NCI-H1436 (cell line): ENCODE measurements at regions not wholly inside any gene's neighbourhood (a gene's known extent, or its start where the extent isn't known, plus 50 kb on each side); places are given as distances from the start of the nearest gene placed in this dataset.
A peak's percentile ranks its signal among the peaks of the same experiment; 100 is the strongest.
"Not testable (repeated sequence)": the region's sequence is repeated elsewhere in the genome, so short reads cannot be mapped to it uniquely, and the experiment has no call there.

Source experiments
- DNase-seq: peaks from one replicate; lab custom pipeline; 2025; lab: John Stamatoyannopoulos, UW

DNA sequence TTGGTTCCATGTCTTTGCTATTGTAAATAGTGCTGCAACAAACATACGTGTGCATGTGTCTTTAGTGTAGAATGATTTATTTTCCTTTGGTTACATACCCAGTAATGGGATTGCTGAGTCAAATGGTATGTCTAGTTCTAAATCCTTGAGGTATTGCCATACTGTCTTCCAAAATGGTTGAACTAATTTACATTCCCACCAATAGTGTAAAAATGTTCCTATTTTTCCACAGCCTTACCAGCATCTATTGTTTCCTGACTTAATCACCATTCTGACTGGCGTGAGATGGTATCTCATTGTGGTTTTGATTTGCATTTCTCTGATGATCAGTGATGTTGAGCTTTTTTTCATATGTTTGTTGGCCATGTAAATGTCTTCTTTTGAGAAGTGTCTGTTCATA is 226.6 kb downstream of the ETAA1 start:
- not testable (repeated sequence) for DNase-seq

DNA sequence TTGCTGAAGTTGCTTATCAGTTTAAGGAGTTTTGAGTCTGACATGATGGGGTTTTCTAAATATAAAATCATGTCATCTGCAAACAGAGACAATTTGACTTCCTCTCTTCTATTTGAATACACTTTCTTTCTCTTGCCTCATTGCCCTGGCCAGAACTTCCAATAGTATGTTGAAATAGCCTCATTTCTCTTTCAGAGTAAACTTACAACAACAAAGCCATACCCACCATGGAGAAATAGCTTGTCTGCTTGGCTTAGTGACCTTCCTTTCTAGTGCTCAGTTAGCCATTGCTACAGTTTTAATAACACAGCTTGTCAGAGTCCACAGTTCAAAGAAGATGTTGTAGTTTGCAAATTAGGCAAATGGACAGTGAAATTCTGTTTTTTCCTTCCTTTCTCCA is 228.0 kb downstream of the ETAA1 start:
- no peak for DNase-seq

DNA sequence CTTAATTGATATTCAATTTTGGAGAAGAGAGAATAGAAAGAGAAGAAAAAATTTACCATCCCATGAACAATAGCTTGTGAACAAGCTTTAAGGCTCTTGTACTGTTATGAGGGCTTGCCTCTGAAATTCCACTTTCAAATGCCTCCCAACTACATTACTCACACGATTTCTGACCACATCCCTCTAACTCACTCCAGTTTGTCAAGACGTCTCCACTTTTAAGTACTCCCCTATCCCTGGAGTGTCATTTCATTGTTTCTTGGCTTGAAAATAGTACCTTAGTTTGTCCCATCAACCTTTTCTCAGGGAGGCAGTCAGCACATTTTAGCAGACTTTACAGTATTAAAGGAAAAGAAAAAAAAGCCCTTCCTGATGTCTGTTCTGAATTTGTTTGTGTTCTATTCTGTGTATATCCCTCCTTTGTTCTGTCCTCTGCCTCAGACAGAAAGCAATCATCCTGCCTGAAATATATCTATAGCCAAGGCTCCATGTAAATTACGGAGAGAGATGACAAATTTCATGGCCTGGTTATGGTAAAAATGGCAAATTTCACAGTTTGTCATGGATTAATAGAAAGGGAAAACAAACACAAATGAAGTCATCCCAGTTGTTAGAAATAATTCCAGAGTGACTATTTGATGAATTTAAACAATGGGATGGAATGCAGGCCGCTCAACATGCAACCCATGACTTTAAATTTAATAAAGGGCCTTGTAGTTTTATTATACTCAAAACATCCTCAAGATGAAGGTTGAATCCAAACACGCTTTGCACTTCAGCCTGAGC is 228.8 kb downstream of the ETAA1 start:
- DNase-seq, result no peak

DNA sequence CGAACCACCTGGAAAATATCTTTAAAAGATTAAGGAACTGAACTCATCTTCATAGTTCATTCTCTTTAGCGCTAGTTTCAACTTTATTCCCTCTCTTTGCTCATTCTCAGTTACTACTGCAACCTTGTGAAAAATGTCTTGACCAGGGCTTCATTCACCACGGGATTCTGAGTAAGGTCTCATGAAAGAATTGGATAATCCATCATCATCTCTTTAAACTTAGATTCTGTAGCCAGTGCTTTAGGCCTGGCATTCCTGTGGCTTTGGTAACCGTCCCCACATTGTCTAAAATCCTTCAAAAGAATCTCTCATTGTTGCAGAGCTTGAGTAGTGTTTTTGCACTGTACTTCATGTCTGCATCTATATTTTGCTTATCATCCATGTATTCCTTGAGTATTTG is 229.5 kb downstream of the ETAA1 start:
- no peak for DNase-seq

DNA sequence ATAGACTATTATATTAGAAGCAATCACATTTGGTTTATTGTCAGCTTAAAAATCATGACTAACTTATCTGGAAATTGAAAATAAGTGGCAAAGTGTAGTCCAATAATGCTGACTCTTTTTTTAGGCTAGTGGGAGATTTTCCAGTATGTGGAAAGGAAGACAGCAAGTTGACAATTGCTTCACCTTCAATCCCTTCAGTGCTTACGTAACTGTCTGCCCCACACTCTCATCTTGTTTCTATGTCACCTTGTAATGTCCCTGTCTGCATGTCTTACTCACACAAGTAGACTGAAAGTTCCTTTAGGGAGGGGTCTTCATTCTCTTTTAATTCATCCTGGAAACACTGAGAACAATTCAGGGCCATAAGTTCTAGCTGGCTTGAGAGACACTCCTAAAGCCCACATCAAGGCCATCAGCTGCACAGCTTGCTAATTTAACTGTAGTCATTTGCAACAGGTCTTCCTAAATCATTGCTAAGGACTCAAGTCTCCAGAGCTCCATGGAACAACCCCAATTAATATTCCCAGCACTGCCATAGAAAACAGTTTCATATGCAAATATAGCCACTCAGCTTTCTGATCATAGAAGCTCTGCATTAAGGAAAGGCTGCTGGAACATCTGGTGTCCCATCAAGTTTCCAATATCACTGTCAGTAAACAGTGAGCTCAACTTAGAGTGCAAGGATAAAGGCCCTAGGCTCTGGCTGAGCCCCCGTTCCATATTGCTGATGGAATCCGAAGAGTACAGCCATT is 230.5 kb downstream of the ETAA1 start:
- DNase-seq, result no peak

DNA sequence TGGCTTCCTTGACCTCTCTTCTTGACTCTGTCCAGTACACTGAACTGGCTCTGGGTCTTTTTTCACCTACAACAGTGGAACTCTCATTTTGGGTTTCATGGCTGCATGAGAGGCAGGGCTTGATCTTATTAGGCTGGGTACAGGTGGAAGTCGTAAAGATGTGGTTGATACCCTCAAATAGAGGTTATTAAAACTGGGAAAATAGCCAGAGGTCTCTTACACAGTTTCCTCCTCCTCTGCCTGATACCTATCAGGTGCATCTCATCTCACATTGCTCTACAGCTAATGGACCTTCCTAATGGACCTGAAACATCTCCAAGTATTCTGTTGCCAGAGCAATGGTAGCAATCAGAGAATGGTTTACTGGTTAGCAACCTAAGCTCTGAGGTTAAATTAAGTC is 231.8 kb downstream of the ETAA1 start:
- no peak for DNase-seq

DNA sequence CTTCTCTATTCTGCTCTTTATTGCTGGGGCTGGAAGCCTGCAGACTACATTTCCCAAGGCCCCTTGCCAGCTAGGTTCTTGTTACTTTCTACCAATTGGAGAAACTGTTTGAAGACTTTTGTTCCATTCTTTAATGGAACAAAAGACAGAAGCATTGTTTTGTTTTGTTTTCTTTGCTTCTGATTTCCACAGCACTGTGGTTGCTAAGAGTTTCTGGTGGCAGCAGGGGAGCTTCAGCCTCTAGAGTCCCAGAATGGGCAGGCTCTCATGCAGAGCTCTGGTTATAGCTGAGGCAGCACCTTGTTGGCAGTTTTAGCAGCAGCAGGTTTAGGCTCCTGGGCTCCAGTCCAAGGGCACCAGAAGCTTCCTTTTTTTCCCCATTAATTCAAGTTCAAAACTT is 234.3 kb downstream of the ETAA1 start:
- no peak for DNase-seq

DNA sequence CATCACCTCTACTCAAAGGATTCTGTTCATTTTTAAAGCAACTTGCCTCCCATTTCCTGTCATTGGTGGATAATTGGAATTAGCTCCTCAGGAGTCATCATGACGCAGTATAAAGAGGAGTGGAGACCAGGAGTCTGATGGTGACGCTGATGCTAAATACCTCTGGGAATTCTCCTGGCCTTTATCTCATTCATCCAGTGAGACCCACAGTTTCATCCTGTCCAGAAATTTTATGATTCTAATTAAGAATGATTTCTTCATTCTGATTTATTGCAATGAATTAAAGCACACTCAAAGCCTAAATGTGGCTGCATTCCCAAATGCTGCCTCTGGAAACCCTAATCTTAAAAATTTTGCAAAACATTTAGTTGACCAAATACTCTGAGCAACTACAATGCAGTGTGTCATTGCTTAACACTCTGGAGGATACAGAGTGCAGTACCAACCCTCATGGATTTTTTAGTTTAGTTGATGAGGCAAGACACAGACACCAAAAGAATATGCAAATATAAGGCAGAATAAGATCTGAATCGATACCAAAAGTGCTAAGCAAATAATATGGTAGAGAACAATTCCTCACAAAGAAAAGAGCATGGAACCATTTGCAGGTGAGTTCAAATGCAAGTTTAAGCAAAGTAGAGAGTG is 236.2 kb downstream of the ETAA1 start:
- no peak for DNase-seq

DNA sequence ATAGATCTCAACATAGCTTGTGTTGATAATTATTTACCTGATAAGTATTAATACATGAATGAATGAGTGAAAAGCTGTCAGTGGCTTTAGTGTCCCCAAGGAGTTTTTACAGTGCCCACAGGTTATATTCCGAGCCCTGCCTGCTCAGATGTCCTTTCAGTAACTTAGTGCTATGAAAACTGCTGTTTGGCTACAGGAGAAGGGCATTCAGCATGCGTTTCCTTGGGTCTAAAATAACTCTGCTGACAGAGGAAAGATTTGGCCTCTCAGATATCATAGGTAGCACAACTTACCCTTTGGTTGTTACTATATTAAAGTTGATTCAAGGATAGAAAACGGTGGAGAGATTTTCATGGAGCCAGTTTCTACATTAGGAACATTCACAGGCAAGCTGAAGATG is 241.0 kb downstream of the ETAA1 start:
- DNase-seq, result no peak

DNA sequence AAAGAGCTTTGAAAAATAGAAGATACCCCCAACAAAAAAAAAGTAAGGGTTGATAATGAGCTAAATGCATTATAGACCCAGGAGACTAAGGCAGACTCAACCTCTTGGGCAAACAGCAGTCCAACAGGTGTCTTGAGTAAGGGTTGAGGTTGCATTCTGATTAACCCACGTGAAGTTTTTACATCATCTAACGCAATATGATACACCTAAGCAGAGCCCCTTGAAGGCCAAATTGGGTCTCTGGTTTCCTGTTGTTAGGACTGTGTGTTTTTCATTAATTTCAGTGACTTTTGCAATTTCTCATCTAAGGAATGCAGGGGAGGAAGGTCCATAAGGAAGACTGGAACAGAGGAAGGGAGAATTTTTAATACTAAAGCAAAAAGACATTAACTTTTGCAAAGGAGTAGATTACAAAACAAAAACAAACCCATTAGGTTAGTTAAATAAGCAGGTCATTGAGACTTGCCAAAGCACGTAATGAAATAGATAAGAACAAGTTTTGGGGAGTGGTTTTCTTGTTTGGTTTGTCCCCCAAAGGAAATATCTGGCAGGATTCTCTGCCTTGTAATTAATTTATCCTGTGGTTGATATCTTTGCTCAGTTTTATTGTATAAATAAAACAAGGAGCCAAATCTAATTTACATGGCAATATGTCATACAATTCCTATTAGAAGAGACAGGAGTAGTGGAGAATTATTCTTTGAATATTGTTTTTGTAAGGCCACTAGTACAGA is 244.3 kb downstream of the ETAA1 start:
- DNase-seq, result peak; percentile 2

DNA sequence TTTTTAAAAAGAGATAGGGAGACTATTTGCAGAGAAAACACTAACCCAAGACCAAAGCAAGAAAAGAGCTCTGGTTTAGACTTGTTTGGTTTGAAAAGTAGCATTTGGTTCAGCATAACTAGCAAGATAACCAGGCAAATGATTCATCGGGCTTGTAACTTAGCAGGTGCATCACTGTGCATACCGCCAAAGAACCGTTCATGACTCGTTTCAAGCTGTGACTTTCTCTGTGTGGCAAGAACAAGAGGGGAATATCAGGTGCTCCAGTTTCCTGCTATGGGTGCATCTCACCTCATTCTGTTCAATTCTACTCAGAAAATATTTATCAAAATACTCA is 244.9 kb downstream of the ETAA1 start:
- no peak for DNase-seq

DNA sequence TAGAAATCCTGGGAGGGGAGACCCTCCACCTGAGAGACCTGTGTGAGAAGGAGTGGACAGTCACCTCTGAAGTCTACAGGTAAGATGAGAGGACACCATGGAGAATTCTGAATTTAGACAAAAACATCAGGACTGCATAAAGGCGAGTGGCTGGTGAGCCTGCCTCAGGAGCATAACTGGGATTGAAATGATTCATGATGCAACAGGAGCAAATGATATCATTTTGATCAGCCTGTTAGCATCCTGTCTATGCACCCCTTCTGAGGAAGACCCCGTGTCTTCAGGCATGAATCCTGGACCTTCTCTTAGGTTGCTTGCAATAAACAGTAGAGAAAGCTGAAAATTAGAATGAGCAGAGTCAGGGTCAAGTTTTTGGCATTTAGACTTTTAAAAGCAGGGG is 245.8 kb downstream of the ETAA1 start:
- DNase-seq, result no peak

DNA sequence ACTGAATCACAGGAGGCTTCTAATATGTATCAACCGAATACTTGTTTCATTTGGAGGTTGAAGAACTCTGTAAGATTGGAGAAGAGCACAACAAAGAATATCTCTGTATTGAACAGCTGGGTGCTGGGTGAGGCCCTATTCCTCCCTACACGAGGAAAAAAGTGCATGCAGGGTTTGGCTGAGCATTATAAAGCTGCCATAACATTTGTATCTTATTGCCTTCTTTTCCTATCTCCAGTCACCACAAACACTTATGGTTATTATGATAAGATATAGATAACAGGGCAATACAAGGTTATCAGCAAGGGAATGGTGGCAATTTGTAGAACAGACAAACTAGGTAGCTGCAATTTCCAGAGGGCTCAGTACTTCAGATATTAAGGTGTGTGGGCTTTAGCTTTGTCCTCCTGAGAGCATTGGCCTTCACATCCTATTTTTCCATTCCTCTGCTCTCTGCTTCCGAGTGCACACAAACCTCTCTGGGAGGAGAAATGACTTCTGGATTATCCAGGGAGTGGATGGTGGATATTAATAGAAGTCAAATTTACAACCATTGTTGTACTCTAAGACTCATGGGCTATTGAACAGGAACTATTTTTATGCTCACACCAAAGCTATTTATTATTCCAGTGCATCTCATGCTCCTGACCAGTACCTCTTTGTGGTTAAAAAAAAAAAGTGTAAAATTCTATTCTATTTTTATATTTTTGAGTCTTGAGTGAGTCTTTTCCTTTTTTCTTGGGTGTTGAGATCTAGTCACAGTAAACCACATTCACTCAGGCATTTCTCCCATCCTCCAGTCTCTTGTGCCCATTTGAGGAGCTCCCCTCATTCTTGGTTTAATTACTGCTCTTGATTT is 248.4 kb downstream of the ETAA1 start:
- no peak for DNase-seq

DNA sequence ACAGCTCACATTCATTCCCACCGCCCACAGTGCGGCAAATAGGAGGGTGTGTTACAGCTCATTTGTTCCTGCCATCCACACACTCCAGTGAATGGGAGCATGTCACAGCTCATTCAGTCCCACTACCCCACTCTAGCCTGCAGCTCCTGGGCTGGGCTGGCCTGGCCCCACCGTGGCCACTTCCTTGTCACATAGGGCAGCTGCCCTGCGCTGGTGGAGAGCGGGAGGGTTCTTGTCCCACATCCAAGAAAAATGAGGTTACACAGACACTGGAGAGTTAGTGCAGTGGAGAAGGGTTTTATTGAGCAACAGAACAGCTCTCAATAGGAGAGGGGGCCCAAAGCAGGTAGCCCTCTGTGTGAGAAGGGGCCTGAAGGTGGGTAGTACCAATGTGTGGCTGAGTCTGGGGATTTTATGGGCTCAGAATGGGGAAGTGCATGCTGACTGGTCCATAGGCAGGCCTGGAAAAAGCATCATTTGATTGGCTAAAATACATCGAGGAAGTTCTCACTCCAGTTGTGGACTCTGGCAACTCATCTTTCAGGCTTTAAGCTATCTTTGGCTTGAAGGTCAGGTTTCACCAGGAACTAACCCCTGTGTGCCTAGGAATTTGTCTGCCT is 249.7 kb downstream of the ETAA1 start:
- no peak for DNase-seq

DNA sequence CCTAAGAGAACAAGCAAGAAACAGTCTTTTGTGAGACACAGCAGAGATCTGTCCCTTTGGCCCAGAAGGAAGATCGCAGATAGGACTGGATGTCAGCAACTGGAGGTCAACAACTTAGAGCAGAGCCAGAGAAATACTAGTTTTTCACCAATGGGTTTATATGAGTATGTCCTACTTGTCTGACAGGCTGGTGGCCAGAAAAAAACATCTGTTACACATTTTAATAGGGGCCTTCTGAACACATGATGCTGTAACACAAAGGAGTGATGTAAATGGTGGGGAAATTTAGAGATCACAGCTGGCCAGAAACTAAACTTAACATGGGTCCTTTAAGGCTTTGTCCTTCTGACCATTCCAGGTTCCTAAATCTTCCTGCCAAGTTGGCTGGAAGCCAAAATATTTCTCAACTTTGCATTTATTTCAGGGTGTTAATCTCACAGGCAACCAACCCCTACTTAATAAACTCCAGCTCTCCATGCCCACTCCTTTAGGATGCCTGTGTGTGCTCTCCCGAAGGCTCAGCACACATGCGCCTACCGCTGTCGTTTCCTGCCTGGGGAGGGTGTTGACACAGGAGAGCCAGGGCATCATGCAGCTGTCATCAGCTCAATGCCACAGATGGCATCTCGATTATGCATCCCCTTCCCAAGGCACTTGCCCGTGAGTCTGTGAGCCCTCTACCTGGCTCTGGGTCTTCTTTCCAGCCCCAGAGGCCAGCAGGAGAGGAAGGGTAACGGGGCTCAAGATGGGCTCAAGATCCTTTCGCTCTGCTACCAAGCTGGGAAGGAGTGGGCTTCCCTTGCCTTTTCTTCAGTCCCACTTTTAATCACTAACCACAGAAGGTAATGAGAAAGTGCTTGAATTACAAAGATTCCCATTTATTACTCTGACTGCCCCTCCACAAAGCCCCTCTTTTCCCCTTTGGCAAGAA is 252.5 kb downstream of the ETAA1 start:
- DNase-seq, result no peak

DNA sequence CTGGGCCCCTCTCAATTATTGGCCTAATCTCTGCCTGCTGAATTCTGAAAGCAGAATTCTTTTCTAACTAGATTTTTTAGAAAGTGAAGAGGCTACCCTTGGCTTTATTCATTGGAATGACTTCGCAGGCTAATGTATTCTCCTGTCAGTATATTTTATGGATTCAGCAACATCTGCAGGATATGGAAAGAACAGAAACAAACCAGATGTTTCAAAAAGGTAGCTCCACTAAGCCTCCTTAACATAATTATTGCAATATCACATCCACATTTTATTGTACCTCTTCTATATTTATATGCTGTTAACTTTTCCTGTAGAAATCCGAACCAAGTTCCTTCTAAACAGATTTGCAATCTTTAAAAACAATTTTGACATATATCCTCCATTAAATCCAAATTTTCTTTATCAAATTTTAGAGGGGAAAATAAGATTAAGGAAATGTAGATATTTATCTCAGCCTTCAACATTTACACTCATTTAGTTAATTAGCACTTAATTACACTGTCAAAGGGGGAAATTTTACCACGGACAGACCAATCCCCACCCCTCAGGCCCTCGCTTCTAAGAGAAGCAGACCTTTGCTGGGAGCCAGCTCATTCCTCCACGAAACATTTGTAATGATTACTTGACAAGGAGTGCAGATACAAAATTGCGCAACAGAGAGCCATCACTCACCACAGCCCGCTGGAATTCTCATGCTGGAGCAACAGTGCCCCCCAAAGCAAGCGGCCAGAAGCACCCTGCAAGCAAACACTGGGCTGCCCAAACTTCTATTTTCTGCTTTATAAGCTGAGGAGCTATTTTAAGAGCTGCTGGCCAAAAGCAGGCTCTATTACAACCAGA is 253.4 kb downstream of the ETAA1 start:
- DNase-seq, result peak; percentile 45

DNA sequence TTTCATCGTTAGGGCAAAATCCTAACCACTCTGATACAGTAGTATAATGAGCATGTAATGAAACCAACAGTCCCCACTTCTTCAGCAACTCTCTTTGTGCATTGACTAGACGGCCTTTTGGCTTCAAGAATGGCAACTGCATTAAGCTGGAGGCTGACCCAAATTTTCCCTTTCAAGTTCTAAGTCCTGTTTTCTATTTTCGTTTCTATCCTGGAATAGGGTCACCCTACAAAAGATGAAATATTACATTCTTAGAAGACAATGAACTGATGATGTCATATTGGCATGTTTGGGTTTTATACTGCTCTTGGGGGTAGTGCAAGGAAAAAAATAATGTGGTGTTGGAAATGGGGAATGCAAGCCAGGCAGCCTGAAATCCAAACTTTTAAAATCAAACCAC is 254.4 kb downstream of the ETAA1 start:
- no peak for DNase-seq

DNA sequence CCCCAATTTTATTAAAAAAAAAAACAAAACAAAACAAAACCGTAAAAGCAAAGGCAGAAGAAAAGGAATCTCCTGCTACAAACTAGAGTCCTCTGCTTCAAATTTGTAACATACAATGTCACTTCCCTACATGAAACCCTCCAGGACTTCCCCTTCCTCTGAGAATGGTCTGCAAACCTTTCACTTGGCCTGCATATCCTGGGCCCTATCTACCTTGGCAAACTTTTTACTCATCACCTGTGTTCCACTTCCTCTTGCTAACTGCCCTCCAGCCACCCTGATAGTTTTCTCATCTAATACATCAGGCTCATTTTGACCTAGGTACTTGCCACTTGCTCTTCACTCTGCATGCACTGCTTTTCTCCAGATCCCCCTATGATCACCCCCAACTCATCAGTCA is 255.5 kb downstream of the ETAA1 start:
- DNase-seq, result no peak

DNA sequence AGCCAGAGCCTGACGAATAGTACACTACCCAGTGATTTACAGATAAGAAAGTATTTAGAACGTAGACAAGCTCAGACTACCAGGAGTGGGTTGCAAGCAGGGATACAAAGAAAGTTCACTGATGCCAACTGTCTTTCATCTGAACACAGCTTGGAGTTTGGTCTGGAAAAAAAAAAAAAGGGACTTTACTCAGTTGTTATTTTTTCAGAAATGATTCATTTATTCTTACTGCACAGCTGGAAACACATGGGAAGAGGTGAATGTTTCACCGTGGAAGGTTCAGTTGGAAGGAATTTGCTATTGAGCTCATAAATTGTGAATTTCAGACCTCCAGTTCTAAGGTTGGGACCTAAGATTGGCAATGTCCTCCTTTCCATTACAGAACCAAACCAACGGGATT is 259.7 kb downstream of the ETAA1 start:
- no peak for DNase-seq
